ENCODE measurements at regions not wholly inside any gene's neighbourhood (a gene's known extent, or its start where the extent isn't known, plus 50 kb on each side); places are given as distances from the start of the nearest gene placed in this dataset.

DNA sequence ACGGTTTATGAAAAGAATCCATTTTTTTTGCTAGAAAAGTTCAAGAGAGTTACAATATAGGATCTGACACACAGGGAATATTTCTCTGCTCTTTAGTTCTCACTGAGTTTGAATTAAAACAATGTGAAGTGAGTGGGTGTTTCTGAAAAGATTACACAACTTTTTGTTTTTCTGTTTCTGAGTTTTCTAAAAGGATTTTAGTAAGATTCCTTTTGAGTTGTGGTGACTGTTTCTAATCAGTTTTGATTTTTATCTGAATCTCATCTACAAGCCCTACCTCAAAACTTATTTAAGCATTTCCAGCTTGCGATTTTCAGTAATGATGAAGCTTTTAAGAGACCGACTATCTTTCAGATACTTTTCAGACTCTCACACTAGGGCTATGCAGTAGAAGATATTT is 141.7 kb downstream of the GPAT3 start:
- TF ChIP-seq, protein P1, sequence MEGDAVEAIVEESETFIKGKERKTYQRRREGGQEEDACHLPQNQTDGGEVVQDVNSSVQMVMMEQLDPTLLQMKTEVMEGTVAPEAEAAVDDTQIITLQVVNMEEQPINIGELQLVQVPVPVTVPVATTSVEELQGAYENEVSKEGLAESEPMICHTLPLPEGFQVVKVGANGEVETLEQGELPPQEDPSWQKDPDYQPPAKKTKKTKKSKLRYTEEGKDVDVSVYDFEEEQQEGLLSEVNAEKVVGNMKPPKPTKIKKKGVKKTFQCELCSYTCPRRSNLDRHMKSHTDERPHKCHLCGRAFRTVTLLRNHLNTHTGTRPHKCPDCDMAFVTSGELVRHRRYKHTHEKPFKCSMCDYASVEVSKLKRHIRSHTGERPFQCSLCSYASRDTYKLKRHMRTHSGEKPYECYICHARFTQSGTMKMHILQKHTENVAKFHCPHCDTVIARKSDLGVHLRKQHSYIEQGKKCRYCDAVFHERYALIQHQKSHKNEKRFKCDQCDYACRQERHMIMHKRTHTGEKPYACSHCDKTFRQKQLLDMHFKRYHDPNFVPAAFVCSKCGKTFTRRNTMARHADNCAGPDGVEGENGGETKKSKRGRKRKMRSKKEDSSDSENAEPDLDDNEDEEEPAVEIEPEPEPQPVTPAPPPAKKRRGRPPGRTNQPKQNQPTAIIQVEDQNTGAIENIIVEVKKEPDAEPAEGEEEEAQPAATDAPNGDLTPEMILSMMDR (conservative IDR thresholded peaks at IDR 0.05; ENCODE audit: low read depth, low read length) = no peak
- TF ChIP-seq MAZ (IDR thresholded peaks at IDR 0.05; ENCODE audit: borderline replicate concordance, low read depth, low read length) = no peak

Data from IMR-90 (cell line).